ENCODE measurements at regions not wholly inside any gene's neighbourhood (a gene's known extent, or its start where the extent isn't known, plus 50 kb on each side); places are given as distances from the start of the nearest gene placed in this dataset.
"Not testable (repeated sequence)": the region's sequence is repeated elsewhere in the genome, so short reads cannot be mapped to it uniquely, and the experiment has no call there.

DNA sequence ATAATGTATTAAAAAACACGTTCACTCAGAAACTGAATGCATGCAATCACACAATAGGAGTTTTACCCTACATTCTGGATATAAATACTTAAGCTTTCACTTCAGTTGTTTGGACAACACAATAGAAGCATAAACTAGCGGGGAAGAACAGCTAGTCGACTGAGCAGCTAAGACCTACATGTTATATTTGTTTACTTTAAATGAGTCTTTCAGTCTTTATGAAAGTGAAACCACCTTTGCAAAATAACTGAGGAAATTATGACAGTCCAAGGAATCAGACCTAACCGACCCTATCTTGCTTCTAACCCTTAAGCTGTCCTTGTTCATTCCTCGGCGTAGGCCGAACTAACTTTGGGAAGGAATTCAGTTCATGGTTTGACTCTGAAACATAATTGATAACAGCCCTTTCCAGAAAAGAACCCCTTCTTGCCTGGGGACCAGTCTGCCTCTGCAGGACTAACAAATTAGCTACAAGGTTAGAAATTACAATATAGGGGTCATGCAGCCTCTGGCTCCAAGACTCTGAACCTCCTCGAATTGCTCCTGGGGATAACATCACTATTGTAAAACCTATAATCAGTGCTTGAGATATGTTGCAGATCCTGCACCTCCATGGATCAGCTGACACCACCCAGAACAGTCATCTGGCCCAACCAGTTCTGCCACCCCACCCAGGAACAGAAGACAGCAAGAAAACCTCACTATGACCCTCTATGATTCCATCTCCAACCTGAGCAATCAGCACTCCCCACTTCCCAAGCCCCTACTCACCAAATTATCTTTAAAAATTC, 185.1 kb upstream of the KLF6 start:
- DNase-seq = no peak

DNA sequence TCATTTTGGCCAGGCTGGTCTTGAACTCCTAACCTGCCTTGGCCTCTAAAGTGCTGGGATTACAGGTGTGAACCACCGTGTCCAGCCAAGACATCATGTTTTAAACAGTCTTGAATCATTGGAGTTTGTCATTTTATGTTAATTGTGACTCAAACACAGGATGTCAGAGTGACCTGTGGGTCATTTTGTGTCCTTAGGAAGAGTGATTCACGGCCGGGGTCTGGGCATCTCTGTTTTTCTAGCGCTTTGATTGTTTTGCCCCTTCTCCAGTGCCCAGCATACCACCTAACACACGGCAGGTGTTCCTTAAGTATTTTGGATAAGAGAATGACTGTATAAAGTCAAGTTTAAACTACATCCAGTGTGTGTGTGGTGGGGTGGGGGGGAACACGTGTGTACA, 183.7 kb upstream of the KLF6 start:
- DNase-seq = no peak

DNA sequence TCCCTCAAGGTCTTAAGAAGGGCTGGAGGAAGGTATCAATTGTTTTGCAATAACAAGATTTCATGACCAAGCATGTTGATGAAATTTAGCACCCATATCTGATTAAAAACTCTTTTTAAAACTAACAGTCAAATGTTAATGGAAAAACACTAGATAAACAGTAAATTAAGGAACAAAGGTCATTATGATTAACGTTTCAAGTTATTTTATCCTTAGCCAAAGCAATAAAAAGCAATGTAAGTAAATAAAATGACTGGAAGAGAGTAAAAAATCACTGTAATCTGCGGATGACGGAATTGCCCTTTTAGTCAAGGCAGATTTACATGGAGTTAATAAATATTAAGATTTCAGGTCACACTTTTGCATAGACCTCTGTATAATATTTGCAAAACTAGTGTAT, 179.5 kb upstream of the KLF6 start:
- DNase-seq = no peak

DNA sequence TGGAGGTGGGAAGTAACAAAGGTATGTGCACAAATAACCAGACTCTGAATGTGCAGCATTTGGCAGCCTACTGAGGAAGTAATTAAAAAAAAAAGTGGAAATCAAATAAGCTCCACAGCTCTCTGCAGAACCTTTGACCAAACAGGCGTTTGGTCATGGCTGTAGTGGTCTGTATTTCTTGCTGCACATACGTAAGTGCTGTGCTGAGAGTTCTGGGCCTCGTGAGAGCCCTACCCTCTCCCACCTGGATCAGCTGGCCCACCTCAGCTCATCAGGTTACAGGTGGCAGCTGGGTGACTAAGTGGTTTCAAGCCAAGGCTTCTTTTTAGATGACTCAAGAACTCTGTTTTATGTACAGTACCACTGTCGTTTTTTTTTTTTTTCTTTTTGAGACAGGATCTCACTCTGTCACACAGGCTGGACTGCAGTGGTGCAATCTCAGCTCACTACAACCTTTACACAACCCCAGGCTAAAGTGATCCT, 178.2 kb upstream of the KLF6 start:
- DNase-seq = no peak

DNA sequence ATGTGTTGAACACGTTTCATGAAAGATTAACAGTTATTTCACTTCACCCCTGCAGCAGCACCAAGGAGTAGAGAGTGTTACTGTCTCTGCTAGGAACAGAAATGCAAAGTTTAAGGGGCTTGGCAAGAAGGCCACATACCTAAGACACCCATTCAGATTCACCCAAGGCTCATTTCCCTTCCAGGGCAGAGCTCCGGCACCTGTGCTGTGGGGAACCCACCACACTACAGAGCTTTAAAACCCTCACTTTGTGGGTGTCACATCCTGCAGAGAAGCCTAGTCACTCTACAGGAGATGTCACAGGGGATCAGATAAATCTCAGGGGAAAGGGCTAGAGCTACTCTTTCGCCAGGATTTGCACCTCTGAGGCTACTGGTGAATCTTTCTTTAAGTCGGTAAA, 176.1 kb upstream of the KLF6 start:
- peak in 1 of 2 experiments; percentile 41 for DNase-seq

DNA sequence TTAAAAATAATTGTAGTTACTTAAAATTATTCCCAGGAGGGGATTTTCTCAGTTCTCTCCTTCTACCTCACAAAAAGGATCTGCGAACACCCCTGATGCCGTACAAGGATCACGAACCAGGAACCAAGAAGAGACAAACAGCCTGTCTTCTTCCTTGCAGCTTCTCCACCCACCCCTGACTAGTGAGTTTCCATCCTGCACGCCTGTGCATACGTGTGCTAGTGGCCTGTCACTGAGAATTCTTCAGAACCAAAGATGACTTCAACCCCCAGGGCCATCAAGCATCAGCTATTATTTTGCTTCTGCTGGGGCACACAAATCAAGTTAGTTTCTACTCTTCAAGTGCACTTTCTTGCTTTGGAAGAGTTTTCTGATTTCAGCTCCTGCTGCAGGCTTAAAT, 175.5 kb upstream of the KLF6 start:
- no peak for DNase-seq

DNA sequence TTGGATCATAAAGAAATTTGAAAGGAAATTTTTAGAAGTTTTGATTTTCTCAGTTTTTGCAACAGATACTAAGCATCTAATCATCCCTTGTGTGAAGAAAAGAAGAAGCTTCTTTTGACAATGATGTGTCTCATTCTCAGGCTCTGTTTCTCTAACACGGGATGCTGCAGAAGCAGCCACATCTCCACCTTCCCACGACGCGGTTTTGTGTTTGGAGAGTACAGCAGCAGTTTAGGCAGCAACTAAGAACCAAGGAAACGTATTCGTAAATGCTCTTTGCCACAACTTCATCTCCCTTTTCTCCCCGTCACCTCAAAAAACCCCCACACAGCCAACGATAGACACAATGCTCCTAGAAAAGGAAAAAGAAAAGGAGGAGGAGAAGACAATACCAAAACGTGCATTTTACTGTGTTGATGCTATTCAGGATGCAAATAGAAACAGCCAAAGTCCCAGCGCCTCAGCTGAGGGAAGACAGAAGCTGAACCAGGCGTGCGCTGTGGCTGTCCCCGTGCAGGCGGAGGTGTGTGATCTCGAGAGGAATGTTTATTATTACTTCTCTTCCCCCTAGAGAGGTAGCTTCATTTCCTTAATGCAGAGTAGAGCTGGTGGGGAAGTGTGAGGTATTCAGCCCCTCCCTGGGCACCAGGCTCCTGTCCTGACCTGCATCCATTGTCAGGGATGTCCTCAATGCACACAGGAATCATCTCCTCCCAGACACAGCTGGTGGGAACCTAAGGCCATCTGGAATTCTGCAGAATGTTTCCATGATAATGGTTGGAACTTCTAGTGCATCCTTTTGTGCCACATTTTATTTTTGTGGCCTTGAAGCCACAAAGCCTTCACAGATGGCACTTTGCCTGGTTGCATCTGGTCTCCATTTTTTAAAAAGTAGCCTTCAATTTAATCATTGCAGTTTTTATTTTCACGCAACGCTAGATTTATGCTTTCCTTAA, 174.6 kb upstream of the KLF6 start:
- no peak for DNase-seq

DNA sequence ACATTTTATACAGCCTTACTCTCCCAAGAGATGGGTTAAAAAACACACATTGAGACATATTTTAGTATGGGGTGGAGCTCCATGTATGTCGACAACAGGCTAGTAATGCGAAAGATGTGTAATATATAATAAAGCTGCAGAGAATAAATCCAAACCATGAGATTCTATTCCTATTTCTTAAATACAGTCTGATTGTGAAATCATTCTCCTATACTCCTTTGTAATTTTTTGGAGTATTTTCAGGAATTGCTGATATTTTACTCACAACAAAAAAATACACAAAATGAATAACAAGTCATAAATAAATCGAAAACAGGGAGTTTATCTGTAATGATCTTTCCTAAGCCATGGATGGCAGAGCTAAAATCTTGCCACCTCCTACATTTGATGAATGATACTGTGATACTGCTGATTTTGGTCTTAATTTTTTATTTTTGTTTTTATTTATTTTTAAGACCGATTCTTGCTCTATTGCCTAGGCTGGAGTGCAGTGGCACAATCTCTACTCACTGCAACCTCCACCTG, 173.5 kb upstream of the KLF6 start:
- DNase-seq = no peak

DNA sequence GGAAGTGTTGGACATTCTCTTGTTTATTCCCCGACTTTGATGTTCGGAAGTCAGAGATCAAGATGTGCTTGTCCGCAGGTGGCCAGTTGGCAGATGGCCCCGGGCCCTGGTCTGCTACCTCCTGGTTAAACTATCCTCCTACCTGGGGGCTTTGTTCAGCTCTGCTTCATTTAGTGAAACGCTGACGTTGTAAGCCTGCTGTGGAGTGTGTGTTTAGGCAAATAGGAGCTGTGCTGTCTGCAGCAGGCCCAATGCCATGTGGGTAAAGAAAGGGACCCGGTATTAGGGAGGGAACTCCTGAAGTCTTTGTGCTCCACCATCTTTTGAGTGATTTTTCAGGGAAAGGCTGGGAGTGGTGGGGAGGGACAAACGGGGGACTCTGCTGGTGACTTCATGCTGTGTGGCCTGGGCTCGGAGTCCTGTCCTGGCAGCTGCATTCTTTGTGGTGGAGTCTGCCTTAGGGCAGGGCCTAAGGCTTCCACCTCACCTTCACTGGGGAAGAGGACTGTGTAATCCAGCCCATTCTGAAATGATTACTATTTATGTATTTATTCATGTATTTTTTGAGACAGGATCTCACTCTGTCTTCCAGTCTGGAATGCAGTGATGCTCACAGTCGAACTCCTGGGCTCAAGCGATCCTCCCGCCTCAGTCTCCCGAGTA, 171.1 kb upstream of the KLF6 start:
- no peak for DNase-seq

DNA sequence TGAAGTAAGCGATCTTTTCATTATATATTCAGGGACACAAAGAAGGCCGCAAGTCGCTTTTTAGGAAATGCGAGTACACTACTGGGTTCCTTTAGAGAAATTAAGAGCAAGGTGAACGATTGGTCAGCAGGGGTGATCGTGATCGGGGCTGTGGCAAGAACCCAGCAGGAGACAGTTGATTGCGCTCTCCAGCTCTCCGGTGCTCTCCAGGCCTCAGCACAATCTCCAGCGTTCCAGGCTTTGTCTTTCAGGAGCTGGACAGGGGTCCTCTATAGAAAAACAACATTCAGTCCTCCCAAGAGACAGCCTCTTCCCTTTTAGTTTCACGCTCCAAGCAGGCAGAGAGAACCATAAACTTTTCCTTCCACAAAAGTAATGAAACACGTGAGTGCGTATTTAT, 170.5 kb upstream of the KLF6 start:
- DNase-seq = no peak

DNA sequence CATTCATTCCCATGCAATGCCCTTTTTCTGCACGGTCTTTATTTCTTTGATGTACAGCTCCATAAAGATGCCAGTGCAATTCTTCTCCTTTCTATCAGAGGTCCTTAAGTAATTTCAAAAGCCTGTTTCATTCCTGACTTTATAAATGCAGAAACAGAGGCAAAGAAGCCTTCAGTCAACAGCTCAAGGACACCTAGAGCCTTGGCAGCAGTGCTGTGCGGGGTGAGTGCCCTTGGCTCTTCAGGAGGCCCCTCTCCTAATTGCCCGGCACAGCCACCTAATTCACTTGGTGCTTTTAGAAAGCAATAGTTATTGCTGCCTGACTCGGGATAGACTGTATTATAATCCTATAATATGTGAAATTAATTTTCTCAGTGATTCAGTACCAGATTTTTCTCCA, 169.6 kb upstream of the KLF6 start:
- DNase-seq = no peak

DNA sequence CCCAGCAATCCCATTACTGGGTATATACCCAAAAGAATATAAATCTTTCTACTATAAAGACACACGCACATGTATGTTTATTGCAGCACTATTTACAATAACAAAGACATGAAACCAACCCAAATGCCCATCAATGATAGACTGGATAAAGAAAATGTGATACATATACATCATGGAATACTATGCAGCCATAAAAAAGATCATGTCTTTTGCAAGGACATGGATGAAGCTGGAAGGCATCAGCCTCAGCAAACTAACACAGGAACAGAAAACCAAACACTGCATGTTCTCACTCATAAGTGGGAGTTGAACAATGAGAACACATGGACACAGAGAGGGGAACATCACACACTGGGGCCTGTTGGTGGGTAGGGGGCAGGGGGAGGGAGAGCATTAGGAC, 169.0 kb upstream of the KLF6 start:
- not testable (repeated sequence) for DNase-seq

DNA sequence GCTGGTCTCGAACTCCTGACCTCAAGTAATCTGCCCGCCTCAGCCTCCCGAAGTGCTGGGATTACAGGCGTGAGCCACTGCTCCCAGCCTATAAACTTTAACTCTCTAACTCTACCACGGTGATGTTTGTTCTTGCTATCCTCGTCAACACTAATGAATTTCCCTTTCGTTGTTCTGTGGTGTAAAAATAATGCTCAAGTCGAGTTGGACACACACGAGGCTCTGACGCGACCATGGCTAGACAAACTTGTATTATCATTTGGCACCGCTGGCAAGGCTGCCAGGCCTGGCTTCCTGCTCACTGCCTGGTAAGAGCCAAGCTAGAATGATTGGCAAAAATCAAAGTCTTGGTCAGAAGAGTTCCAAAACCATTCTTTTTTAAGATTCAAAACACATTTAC, 167.0 kb upstream of the KLF6 start:
- DNase-seq = no peak

DNA sequence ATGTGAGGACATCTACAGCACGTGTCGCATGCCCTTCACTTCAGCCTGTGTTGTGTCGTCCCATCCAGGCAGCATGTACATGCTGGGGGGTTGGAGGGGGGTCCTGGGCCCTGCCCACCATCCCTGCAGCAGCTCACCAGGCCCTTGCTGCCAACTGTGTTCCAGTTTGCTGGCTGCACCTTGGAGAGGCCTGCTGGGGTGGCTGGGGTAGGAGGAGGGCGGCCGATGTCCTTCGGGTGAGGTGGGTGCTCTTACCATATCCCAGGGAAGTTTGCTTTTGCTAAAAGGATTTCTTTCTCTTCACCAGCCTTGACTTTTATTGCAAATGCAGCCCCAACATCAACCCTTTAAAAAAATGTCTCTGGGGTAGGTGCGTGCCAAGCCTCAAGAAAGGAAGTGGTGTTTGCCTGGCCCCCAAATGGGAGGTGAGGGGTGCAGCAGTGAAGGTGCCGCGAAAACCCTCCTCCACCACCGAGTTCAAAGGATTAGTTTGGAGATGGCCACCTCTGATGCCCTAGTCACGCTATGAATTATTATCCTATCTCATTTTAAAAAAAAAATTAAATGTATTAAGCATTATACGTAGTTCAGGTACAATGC, 165.8 kb upstream of the KLF6 start:
- no peak for DNase-seq

DNA sequence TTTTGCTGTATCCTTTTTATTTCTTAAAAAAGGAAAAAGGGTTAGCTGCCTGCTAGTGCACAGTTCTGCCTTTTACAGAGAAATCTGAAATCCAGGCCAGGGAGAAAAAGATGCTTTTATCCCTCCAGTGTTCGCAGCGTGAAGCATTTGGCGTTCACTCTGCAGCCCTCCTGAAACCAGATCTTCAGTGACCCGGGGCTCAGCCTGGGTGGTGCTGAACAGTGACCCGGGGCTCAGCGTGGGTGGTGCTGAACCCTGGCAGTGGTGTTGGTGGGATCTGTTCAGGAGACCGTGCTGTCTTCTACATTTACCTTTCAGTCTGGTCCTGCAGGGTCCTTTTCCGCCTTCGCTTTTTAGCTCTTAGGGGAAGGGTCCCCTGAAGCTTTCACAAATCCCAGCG, 164.7 kb upstream of the KLF6 start:
- DNase-seq = no peak

DNA sequence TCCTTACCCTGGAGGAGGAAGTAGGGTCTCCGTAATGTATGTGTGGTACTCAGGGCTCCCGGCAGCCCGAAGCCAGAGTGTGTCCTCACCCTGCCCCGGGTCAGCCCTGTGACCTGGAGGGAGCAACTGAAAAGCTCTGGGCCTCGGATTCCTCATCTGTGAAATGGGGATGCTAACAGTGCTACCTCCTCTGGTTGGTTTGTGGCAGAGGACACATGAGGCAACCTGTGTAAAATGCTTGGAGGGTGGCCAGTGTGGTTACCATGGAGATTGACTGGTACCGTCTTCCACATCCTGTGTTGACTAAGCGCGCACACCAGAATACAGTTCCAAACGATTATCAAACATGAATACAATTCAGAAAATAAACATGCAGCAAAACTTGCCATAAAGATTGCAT, 163.8 kb upstream of the KLF6 start:
- DNase-seq = peak; percentile 73 to 80

DNA sequence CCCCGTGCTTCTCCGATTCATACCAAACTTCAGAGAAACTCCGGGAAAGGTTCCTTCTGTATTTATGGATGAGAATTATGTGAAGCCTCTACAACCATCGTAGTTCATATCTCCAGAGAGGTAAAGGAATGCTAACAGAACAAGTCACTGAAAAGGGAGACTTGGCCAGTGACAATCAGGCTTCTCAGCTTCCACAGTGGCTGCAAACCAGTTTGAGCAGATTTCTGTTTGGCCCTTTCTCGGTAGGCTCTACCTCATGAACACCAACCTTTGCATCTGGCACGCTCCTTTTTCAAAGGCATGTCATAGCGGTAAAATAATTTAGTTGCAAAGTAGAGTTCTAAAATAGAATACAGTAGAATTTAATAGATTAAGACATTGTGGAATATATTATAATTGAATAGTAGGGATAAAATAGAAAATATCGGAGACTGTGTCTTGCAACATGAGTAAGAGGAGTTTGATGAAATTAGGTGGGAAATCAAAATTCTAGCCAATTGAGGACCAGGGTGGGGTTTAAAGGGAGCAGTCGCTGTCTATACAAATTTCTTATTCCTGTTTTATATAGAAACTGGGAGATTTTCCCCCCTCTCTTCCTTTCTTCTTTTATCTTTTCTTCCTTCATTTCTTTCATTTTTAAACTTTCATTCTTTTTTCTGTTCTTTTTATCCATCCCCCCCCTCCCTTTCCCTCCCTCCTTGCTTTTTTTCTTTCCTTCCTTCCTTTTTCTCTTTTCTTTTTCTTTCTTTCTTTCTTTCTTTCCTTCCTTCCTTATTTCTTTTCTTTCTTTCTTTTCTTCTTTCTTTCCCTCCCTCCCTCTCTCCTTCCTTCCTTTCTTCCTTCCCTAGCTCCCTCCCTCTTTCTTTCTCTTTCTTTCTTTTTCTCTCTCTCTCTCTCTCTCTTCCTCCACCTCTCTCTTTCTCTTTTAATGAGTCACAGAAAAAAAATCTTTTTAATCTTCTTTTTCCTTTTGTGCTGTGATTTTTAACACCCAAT, 161.5 kb upstream of the KLF6 start:
- DNase-seq = no peak

DNA sequence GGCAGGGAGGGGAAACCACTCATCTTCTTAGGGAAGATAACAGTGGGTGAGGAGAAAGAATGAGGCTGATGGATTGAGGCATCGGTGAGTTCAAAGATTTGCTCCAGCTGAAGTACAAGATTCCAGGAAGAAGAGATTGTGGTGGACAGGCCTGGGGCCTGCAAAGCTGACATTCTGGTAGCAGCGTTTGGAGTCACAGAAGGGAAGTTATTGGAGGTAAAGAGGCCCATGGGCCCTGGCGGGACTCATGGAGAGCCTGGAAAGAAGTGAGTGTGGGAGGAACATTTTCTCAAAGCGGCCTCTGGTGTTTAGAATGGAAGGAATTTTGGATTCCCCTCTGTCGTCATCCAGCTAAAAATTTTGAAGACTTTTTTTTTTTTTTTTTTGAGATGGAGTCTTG, 160.0 kb upstream of the KLF6 start:
- no peak for DNase-seq

DNA sequence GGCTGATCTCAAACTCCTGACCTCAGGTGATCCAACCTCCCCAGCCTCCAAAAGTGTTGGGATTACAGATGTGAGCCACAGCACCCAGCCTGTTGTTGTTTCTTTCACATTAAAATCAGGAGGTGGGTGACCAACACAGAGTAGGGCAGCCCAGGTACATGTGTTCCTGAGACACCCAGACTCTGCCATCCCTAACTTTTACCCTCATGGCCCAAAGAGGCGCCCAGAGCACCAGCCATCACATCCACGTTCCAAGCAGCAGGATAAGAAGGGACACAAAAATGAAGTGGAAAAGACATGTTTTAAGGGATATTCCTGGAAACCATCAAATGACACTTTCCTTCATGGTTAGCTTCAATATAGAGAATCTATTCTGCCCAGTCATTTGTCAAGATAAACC, 159.6 kb upstream of the KLF6 start:
- no peak for DNase-seq

DNA sequence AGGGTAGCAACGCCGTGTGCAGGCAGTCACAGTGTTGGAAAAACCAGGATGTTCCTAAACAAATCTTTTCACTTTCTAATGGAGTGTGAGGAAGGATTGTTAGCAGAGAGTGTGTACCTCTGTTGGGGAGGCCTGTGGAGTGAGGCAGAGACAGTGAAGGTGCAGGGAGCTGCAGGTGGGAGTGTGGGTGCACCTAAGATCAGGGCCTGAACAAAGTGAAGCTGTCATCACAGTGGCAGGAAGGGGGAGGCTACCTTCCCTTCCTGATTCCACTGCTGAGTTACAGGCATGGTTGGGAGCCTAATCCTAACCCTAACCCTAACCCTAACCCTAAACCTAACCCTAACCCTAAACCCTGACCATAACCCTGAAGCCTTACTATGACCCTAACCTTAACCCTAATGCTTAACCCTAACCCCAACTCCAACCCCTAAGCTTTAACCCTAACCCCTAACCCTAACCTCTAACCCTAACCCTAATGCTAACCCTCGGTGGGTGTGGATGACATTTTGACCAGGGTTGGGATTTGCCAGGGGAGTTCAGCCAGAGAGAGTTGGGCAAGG, 158.8 kb upstream of the KLF6 start:
- no peak for DNase-seq

DNA sequence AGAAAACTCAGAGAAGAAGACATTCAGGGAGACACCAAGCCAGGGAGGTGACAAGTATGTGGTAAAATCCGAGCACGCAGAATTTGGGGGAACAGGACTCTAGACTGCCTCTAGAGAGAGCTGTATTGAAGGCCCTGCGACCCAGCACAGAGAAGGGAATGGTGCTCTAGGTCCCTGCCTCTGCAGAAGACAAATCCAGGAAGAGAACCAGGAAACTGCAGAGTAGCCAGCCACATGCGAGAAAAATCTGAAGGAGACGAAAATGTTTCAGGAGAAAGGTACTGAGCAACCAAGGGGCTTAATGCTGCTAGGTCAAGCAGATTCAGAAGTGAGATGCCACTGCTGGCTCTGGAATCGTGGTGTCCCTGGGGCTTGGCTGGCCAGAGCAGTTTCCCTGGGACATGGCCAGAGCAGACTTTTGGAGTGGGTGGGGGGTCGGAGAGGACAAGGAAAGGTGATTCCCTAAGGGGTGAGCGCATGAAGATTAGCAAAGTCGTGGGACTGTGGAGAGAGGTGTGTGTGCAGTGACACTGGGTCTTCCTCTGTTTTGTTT, 158.0 kb upstream of the KLF6 start:
- DNase-seq = no peak

Measured in activated CD4-positive, alpha-beta T cell treated with anti-CD3 and anti-CD28 coated beads, Interleukin-2, amount 50 U/mL, for 48 hours (primary cell).